Right lobe of liver (tissue), 4 donors: ENCODE measurements at regions not wholly inside any gene's neighbourhood (a gene's known extent, or its start where the extent isn't known, plus 50 kb on each side); places are given as distances from the start of the nearest gene placed in this dataset.

Experiments
- POLR2A ChIP-seq: fragments of 450-650 bp; IDR thresholded peaks from one replicate; pipeline ENCODE4 v1.6.1; 2017; ENCODE audit warnings: antibody characterized with exemption, mild to moderate bottlenecking
- TF ChIP-seq, protein P1 (sequence below), 4 donors: fragments of 200-600 bp in 3 of 4; fragments of 450-650 bp in 1 of 4; IDR thresholded peaks; one replicate each; pipeline versions ENCODE4 v1.5.1 to v1.8.0; 2016 to 2022; ENCODE audit warnings: antibody characterized with exemption in 4 of 4, mild to moderate bottlenecking in 2 of 4
- donor health status: DM: no; HTN: no; CAD: no.
- donor health status: DM: no; HTN: no; CAD: no.
- donor health status: DM: no; HTN: yes; CAD: no.

DNA sequence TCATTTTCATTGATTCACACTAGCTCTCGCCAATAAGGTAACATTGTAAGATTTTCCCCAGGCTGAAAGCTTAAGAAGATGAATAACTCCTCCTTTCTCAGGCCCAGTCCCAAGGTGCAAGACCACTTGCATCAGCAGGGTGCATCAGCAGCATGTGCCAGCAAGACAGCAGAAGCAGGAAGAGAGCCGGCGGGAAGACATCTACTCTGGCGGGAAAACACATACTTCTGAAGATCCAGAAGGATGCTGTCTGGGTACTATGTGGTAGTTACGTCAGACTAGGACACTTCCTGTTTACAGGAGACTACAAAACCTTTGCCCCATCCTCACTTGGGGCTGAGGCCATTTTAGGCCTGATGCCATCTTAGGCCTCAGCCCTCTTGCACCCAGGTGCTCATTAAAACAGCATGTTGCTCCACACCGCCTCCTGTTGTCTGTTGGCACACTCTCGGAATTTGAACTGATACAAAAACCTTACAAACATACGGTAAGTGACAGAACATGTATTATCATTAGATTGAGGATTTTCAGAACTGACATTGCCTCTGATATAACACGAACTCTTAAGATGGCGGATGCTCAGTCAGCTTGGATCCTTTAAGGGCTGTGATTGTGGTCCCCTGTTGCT lies 886.5 kb upstream of the EPHA5 start:
- TF ChIP-seq, protein P1, sequence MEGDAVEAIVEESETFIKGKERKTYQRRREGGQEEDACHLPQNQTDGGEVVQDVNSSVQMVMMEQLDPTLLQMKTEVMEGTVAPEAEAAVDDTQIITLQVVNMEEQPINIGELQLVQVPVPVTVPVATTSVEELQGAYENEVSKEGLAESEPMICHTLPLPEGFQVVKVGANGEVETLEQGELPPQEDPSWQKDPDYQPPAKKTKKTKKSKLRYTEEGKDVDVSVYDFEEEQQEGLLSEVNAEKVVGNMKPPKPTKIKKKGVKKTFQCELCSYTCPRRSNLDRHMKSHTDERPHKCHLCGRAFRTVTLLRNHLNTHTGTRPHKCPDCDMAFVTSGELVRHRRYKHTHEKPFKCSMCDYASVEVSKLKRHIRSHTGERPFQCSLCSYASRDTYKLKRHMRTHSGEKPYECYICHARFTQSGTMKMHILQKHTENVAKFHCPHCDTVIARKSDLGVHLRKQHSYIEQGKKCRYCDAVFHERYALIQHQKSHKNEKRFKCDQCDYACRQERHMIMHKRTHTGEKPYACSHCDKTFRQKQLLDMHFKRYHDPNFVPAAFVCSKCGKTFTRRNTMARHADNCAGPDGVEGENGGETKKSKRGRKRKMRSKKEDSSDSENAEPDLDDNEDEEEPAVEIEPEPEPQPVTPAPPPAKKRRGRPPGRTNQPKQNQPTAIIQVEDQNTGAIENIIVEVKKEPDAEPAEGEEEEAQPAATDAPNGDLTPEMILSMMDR (IDR thresholded peaks at IDR 0.05): no peak
- TF ChIP-seq POLR2A: no peak
